Ovary (tissue), 7 donors: ENCODE measurements at regions not wholly inside any gene's neighbourhood (a gene's known extent, or its start where the extent isn't known, plus 50 kb on each side); places are given as distances from the start of the nearest gene placed in this dataset.

ENCODE experiments used
- DNase-seq, 5 donors: peaks; one replicate each; pipeline ENCODE4 v3.0.0-alpha.2; 2019 to 2020
- H3K27ac ChIP-seq, 2 donors: fragments of 200-600 bp; one replicate each; pipeline versions ENCODE4 v1.5.1 to v1.8.0; 2019 to 2022
- H3K27me3 ChIP-seq: fragments of 200-600 bp; one replicate; pipeline ENCODE4 v1.8.0; 2022
- H3K36me3 ChIP-seq: fragments of 200-600 bp; sonication (generic); one replicate; pipeline ENCODE4 v1.5.1; 2019
- H3K4me1 ChIP-seq: one replicate; pipeline ENCODE4 v1.8.1; 2013; ENCODE audit warnings: mild to moderate bottlenecking, moderate library complexity; ENCODE audit not compliant: insufficient read depth
- H3K4me3 ChIP-seq: fragments of 200-600 bp; sonication (generic); one replicate; pipeline ENCODE4 v1.5.1; 2017
- H3K9me3 ChIP-seq, 2 donors: fragments of 200-600 bp in 1 of 2; sonication (generic) in 1 of 2; one replicate each; pipeline versions ENCODE4 v1.5.1 to v1.8.1; 2013 to 2019; ENCODE audit warnings: mild to moderate bottlenecking in 1 of 2, moderate library complexity in 1 of 2
- CTCF ChIP-seq, 3 donors: fragments of 450-650 bp in 2 of 3; fragments of 200-600 bp in 1 of 3; IDR thresholded peaks; one replicate each; pipeline versions ENCODE4 v1.5.1 to v1.8.0; 2016 to 2022; ENCODE audit warnings: antibody characterized with exemption in 3 of 3, mild to moderate bottlenecking in 1 of 3
- EP300 ChIP-seq: sonication (generic); formaldehyde crosslinking; IDR thresholded peaks from one replicate; pipeline ENCODE4 v1.6.1; 2017; ENCODE audit warnings: antibody characterized with exemption
- POLR2A ChIP-seq: fragments of 450-650 bp; IDR thresholded peaks from one replicate; pipeline ENCODE4 v1.6.1; 2017; ENCODE audit warnings: antibody characterized with exemption, mild to moderate bottlenecking, moderate library complexity
- WGBS, 3 donors: extraction: QIAGEN DNeasy Blood & Tissue Kit in 1 of 3; methylation state at CpG; one replicate each; pipeline versions ENCODE4 v1.1.5 to v1.1.7; 2013 to 2017; 5-methylcytosine and 5-hydroxymethylcytosine counted together
- intact Hi-C, 4 donors: fragments of 100-400 bp; cut with DNase I; formaldehyde crosslinking; loops; one replicate each; pipeline versions ENCODE4 v1.11.0 to v1.15.1; 2022 to 2023
- donor health status: DM: no; HTN: no; CAD: no; lungs with moderate emphysema.
- donor health status: DM: no; HTN: no; CAD: no.
- donor health status: Bipolar disorder and iron deficiency.
- donor health status: DM: no; HTN: no; CAD: no.
- donor health status: DM: yes; HTN: yes; CAD: no.

GRCh38 chr6:41489120-41489851 lies 56.9 kb upstream of the FOXP4 start:
- Histone ChIP-seq H3K4me3 (no peak overlapping the region), H3K27ac (no peak overlapping the region), H3K4me1 (peaks cover 8% of the 10 kb centered on the region), H3K9me3 (no peaks in the 10 kb centered on the region), H3K36me3 (no peaks in the 10 kb centered on the region), H3K27me3 (no peaks in the 10 kb centered on the region)
- TF ChIP-seq POLR2A (no peak), CTCF (IDR thresholded peaks at IDR 0.05) (no peak), EP300 (no peak)
- no peak for DNase-seq
- intact Hi-C loops: no loop called here
- WGBS, 3 donors: 34 to 48% (median 43%) methylated on average over 16 of the region's 16 CpGs

- Histone ChIP-seq H3K4me3 (no peak overlapping the region), H3K9me3 (no peaks in the 10 kb centered on the region), H3K27ac (no peak overlapping the region), H3K4me1 (peaks cover 8% of the 10 kb centered on the region), H3K36me3 (no peaks in the 10 kb centered on the region), H3K27me3 (no peaks in the 10 kb centered on the region)
- no peak for TF ChIP-seq CTCF (IDR thresholded peaks at IDR 0.05)
- TF ChIP-seq EP300: no peak
- TF ChIP-seq POLR2A: no peak
- 46 to 48% (median 48%) methylated on average over 16 of the region's 16 CpGs for WGBS, 3 donors
- DNase-seq: no peak
- intact Hi-C loops: no loop called here
Measured at GRCh38 chr6:41492261-41492891, 53.8 kb upstream of the FOXP4 start.

GRCh38 chr6:41494212-41495110 lies 51.7 kb upstream of the FOXP4 start:
- Histone ChIP-seq H3K36me3 (no peaks in the 10 kb centered on the region), H3K27ac (no peak overlapping the region), H3K4me3 (no peak overlapping the region), H3K4me1 (no peaks in the 10 kb centered on the region), H3K9me3 (no peaks in the 10 kb centered on the region), H3K27me3 (no peaks in the 10 kb centered on the region)
- intact Hi-C loops: no loop called here
- no peak for TF ChIP-seq CTCF (IDR thresholded peaks at IDR 0.05)
- TF ChIP-seq EP300: no peak
- no peak for TF ChIP-seq POLR2A
- 67 to 79% (median 76%) methylated on average over 16 of the region's 16 CpGs for WGBS, 3 donors
- no peak for DNase-seq
